HG03060 (cell line): ENCODE measurements at regions not wholly inside any gene's neighbourhood (a gene's known extent, or its start where the extent isn't known, plus 50 kb on each side); places are given as distances from the start of the nearest gene placed in this dataset.

Experiments used
- ATAC-seq: cut with Tn5 transposase; IDR thresholded peaks from one replicate; pipeline ENCODE4 v1.9.1; 2021; ENCODE audit warnings: low read depth, moderate number of reproducible peaks; ENCODE audit not compliant: unreplicated experiment

DNA sequence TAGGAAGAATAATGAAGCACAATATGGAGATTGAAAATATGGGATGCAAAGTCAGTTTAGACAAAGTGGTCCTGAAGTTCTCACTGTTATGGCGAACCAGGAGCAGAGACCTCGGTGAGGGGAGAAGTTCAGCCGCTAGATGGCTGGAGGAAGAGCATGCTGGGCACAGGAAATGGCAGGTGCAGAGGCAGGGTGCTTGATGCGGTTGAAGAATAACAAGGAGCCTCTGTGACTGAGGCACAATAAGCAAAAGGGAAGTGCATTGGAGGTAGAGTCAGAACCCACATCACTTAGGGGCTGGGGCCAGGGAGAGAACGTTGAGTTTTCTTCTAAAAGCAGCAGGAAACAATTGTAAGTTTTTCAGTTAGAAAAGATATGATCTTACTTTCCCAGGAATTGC, 1725.2 kb downstream of the EFNB2 start:
- no peak for ATAC-seq

DNA sequence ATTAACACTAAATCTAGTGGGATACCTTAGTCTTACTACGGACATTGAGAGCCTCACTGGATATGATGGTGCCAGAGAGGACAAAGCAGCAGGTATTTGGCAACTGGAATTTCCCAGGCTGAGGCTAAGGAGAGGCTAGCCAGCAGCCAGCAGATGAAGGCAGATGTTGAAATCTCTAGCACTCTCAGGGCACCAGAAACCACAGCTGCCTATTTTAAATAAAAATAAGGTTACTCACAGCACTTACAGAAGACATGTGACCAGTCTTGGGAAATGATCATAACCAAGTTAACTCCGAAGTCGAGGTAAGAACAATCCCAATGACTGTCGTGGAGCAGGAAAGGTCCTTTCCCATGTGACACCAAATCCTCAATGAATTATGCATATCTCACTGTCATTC, 1726.0 kb downstream of the EFNB2 start:
- no peak for ATAC-seq

DNA sequence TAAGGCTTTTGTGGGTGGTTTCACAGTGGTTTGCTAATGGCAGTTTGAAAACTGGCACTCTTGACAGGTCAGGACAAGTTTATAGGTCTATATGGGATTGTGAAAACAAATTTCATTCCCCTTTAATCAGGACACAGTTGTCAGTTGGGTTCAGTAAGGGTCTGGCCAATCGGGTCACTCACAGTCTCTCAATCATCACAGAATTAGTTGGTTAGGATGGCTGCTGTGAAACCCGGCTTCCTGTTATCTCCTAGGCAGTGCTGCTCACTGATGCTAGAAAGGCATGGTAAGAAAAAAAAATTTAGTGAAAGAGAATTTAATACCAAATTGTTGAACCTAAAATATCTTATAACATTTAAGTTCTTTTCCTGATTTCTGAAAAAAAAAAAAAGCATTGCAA, 1730.1 kb downstream of the EFNB2 start:
- ATAC-seq: no peak

DNA sequence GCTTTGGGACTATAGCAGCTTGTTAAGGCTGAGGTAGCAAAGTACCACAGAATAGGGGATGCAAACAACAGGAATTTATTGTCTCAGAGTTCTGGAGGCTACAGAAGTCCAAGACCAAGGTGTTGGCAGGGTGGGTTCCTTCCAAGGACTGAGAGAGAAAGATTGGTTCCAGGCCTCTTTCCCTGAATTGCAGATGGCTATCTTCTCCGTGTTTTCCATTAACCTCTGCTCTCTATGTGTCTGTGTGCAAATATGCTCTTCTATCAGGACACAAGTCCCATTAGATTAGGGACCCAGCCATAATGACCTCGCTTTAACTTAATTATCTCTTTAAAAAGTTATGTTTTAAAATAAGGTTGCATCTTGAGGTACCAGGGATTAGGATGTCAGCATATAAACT, 1732.9 kb upstream of the SLC10A2 start:
- no peak for ATAC-seq

DNA sequence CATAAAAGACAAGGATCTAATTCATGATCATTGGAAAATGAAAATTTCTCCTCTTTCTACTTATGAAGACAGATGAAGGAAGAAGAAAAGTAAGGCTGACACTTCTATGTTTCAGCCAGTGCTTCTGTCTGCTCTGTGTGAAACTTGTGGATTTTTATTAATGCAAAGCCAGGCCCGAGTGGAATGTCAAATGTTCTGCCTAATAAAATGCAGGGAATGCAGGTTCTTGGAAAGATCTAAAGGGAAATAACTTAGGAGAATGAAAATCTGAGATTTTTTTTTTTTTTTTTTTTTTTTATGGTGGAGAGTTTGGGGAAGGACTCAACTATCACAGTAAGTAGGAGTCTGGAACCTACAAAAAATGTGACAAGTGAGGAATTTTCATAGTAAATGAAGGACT, 1732.3 kb upstream of the SLC10A2 start:
- ATAC-seq: no peak

DNA sequence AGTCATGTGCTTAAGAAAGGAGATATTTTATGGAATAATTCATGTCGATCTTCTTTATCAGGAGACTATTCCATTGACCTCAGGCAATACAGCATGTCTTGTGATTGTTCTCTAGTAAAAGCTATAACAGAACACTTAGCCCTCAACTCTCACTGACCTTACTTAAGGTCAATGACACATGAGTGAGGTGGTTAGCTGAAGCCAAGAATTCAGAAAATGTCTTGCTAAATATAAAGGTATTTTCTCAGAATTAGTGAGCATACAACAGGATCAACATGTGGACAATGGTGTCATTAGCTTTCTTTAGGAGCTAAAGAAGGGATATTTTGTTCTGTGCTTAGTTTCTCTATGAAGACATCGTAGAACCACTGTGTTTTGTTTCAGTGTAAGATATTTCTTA, 1730.4 kb upstream of the SLC10A2 start:
- no peak for ATAC-seq

DNA sequence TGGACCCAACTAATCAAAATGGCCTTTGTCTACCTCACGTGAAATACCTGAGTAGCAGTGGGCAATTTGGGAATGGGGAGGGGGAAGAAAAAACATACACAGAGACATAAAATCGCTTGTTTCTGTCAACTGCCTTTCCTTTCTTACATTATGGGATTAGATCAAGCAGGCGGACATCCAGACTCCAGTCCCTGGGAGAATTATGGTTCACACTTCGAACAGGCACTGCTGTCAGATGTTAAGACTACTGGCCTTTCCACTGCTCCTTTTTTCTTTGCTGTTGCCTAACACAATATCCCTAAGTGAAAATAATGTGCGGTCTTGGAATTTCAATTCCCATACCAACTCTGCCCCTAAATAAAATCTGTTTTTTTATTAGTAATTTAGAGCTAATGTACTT, 1719.7 kb upstream of the SLC10A2 start:
- ATAC-seq: no peak

DNA sequence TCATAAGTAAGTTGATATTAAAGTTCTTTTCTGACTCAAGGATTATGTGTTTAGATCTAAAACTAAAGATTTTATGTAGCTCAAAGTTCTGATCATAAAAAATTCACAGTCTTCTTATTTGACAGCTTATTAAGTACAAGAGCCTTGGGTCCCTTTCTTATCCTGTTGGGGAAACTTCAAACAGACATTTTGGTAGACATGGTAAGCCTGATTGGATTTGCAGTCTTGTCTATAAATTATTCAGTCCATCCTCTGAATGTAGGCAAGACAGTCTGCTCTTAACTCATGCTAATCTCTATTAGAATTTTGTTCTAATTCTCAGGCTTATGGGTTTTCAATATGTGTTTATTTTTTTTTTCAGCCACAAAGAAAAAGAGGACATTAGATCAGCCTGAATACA, 1718.7 kb upstream of the SLC10A2 start:
- ATAC-seq: no peak

DNA sequence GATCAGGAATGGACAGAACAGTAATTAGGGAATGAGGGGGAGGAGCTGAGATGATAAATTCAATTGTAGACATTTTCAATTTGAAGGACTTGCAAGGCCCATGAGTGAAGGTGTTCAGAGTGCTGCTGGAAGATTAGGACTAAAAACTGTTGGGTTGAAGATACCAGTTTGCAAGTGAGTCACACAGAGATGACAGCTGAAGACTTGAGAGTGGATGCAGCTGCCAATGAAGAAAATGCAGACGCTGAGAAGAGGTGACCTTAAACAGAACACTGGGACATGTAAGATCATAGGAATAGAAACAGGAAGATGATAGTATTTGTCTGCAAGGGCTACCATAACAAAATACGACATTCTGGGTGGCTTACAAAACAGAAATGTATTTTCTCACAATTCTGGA, 1716.5 kb upstream of the SLC10A2 start:
- ATAC-seq: no peak

DNA sequence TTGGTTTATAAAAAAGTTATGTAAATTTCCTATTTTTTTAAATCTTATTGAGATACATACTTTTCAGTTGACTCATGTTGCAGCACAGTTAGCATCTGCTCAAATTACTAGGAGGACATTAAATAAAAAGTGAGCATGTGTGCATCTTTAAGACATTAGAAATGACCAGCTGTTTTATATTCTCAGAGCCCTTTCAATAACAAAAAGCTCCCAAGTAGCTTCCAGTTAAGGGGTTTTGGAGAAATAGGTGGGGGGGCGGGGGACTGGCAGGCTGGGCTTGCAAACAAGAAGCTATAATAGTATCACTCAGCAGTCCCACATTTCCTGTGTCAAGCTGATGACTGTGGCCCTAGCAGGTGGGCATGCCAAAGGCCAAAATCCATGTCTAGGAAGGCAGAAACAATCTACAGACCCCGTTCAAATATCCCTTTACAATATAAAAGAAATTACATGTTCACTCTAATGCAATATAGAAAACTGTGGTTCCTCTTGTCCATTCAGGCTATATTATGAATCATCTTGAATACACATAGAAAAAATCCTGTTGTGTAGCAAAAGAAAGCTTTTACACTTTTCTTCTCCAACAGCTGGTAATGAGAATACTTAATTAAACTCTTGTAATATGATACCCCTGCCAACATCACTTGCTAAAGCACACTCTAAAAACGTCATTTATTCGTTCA, 1713.2 kb upstream of the SLC10A2 start:
- ATAC-seq: no peak

DNA sequence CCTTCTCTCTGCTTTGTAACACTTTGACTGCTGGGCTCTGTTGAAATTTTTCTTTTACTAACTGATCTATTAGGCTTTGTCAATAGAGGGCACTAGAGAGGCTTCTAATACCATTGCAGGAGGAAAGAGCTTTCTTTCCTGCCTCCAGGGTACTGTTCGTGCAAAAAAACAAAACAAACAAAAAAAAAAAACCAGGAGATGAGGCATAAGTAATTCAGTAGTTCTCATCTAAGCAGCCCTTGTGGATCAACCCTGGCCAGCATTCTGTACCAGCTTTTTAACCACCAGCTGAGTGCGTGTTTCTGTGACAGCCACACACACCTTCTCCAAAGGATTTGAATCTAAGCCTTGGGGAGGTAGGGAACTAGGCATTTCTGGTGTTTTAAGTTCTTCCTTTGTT, 1707.6 kb upstream of the SLC10A2 start:
- no peak for ATAC-seq

DNA sequence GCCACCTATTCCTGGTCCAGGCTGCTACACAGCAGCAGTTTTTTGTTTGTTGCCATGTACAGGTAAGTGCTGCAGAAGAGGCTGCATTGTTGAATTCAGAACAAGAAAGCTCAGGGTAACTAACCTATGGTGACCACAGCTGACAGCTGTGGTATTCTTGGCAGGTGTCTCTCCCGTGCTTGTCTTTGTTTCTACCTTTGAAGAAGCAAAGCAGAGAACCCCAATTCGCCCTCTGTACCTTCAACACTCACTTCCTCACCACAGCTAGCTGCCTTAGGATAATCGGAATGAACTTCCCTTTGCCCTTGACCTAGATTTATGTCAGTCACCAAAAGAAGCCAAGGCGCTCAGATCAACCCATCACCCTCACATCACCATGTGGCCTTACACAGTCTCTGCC, 1703.3 kb upstream of the SLC10A2 start:
- no peak for ATAC-seq

DNA sequence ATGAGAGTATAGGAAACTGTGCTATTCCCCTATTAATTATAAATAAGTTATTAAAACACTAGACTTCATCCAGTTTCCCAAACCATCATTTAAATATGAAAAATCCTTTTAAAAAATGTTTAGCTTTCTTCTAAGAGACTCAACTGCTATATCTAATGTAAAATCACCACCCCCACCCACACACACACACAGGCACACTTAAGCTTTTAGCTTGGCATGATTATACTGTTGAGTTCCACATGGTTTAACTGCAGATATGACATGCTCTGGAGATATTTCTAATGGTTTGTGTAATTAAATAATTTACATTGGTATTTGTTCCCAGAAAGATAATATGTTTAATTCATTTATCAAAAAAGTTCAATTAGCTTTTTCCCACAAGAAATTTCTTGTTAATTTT, 1700.1 kb upstream of the SLC10A2 start:
- no peak for ATAC-seq

DNA sequence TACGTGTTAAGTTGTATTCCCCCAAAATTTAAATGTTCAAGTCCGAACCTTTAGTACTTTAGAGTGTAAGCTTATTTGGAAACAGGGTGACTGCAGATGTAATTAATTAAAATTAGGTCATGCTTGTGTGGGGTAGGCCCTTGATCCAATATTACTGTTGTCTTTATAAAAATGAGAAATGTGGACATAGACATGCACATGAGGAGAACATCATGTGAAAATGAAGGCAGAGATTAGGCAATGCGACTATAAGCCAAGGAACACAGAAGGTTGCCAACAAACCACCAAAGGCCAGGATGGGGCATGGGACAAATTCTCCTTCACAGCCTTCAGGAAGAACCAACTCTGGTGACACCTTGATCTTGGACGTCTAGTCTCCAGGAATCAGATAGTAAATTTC, 1698.4 kb upstream of the SLC10A2 start:
- ATAC-seq: no peak

DNA sequence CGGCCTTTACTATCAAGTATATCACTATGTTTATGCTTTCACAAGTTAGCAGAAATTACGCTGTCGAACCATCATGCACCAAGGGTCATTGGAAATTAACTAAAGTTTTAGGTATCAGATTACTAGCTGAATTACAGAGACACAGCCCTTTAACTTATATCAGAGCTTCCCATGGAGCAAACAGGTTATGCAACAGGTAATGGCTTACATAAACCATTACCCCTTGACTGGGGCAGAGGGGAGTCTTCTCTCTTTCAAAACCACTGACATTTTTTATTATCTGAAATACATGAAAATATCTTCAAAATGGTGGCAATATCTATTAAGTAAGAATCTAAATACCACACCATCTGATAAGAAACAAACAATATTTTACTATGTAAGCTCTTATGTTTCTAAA, 1692.9 kb upstream of the SLC10A2 start:
- no peak for ATAC-seq

DNA sequence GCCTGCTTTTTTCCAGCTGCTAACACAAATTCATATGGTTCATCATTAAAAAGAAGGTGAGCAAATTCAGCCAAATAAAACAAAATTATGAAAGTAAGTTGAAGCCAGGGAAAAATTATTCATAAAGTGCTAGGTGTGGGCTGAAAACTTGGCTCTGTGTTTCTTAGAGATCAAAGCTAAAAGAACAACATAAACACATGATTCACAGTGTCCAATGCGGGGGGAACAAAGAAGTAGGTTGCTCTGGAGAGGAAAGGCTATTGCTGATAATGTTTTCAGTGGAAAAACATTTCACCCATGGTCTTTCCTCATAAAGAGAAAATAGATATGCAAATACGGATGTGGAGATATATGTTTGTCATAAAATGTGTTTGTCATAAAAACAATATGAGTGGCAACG, 1691.5 kb upstream of the SLC10A2 start:
- ATAC-seq: no peak

DNA sequence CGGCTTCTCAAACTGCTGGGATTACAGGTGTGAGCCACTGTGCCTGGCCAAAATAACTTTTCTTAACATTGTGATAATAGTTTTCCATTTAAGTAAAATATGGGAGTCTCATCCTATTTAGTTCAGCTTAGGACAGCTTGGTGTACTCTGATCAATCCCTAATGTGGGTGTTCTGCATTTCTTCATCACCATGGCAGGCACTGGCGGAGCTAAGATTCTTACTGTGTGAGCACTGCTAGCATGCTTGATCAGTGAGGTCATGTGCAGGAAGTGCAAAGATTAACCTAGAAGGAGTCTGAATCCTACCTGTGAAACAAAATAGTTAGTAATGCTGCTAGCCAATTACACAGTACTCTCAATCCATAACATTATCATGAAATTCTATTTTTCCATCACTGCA, 1684.2 kb upstream of the SLC10A2 start:
- ATAC-seq: no peak

DNA sequence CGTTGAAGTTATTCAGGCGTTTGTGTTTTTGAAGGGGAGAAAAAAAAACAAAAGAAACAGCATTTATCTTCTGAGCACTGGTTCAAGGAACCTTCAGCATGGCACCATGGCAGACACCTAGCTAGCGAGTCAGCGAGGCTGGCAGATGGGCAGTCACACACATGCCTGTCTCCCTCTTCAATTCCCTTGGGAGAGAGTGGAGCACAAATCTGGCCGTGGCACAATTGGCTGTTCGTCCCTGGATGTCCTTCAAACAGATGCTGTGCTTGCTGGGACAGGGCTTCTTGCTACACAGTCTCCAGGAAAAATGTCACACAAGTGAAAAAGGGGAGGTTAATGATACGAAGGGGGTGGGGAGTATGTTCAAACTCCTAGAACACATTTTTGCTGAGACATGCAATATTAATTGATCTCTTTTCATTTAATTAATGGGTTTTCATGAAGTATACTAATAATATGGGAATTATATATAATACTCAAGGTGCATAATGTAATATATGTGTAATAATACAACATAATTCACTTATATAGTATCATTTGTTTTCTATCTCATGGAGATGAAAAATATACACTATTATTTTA, 1674.5 kb upstream of the SLC10A2 start:
- no peak for ATAC-seq

DNA sequence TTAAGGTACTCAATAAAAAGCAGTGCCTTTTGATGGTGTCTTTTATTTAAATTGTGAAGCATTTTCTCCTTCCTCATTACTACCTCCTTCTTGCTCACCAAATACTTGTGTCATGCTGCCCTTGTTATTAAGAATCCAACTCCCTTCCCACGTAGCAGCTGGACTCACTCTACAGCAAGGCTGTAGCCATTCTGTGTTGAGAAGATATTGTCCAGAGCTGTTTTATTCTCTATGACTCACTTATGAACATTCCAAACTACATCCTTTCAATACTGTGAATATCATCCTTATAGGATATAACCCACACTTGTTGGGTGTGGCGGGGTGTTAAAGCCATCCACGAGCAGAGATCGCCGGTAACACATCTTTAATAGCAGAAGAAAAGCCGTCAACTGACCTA, 1671.5 kb upstream of the SLC10A2 start:
- no peak for ATAC-seq

DNA sequence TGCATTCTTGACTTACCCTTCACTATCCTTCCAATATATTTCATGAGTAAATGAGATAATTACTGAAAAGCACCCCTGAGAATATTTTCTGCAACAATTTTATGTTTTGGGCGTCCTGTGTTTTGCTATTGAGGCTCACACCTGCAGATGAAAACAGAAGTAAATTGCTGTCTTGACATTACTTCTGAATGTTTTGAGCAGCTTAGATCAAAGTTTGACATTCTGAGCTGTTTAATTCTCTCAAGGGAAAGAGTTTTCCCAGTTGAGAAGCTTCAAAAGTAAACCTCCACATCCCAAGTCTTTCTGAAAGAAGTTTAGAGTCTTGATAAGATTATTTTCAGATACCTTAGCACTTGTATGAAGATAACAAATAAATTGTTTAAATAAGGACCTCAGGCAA, 1667.2 kb upstream of the SLC10A2 start:
- no peak for ATAC-seq

DNA sequence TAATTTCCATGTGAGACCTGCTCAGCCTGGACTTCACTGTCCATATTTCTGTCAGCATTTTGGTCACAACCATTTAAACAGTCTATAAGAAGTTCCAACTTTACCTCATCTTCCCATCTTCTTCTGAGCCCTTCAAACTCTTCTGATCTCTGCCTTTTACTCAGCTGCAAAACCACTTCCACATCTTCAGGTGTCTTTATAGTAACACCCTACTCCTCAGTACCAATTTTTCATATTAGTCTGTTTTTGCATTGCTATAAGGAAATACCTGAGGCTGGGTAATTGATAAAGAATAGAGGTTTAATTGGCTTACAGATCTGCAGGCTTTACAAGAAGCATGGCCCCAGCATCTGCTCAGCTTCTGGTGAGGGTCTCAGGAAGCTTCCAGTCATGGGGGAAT, 1648.9 kb upstream of the SLC10A2 start:
- ATAC-seq: no peak

DNA sequence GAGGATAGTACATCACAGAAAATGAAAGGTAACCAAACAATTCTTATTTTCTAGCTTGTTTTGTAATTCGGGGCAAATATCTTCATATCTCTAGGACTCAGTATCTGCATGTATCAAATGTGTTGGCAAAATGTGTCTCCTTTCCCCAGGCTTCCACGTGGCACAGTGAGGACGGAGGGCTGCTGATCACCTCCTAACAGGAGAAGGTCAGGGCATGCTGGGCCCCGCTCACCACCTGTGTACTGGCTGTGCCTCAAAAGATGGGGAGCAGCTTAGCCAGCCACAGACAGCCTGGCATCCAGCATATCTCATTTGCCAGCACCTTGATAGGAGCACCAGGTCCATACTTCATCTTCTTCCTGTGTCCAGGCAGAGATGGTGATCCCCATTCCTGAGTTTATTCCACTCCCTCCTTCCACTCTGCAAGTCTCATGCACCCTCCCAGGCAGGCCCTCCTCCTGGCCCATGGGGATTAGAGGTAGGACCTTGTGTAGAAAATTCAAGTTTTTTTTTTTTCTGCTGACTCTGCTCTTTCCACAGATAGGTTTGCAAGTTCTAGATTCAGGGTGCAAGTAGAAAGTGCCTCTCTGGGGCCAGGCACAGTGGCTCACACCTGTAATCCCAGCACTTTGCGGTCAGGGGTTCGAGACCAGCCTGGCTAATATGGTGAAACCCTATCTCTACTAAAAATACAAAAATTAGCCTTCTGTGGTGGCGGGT, 1639.0 kb upstream of the SLC10A2 start:
- no peak for ATAC-seq
